C4-2B (cell line): ENCODE measurements at regions not wholly inside any gene's neighbourhood (a gene's known extent, or its start where the extent isn't known, plus 50 kb on each side); places are given as distances from the start of the nearest gene placed in this dataset.

Experiments used
- CTCF ChIP-seq: fragments of 450-650 bp; conservative IDR thresholded peaks from 2 replicates; pipeline ENCODE4 v1.5.1; 2017; ENCODE audit warnings: mild to moderate bottlenecking
- ZFX ChIP-seq: fragments of 450-650 bp; IDR thresholded peaks from 2 replicates; pipeline ENCODE4 v1.6.1; 2017

GRCh38 chr5:143720689-143721088, 91.3 kb upstream of the HMHB1 start:
- TF ChIP-seq CTCF: no peak
- TF ChIP-seq ZFX: no peak
